ENCODE measurements at regions not wholly inside any gene's neighbourhood (a gene's known extent, or its start where the extent isn't known, plus 50 kb on each side); places are given as distances from the start of the nearest gene placed in this dataset.
A peak's percentile ranks its signal among the peaks of the same experiment; 100 is the strongest.

GRCh38 chr1:29453502-29454240 lies 217.3 kb downstream of the PTPRU start:
- peak; percentile 57 for DNase-seq (ENCODE audit: low read depth, low spot score)

- no peak for DNase-seq (ENCODE audit: low read depth, low spot score)
Observed at GRCh38 chr1:29452463-29453230, 216.3 kb downstream of the PTPRU start.

GRCh38 chr1:29451368-29451892 lies 215.1 kb downstream of the PTPRU start:
- no peak for DNase-seq (ENCODE audit: low read depth, low spot score)

- DNase-seq (ENCODE audit: low read depth, low spot score), result peak; percentile 21
Observed at GRCh38 chr1:29450591-29450990, 214.3 kb downstream of the PTPRU start.

GRCh38 chr1:29448456-29449235 lies 212.3 kb downstream of the PTPRU start:
- no peak for DNase-seq (ENCODE audit: low read depth, low spot score)

- DNase-seq (ENCODE audit: low read depth, low spot score), result no peak
Observed at GRCh38 chr1:29447368-29447767, 211.0 kb downstream of the PTPRU start.

GRCh38 chr1:29444782-29445729 lies 208.7 kb downstream of the PTPRU start:
- no peak for DNase-seq (ENCODE audit: low read depth, low spot score)

GRCh38 chr1:29444081-29444715 lies 207.9 kb downstream of the PTPRU start:
- no peak for DNase-seq (ENCODE audit: low read depth, low spot score)

- no peak for DNase-seq (ENCODE audit: low read depth, low spot score)
Observed at GRCh38 chr1:29441916-29442668, 205.8 kb downstream of the PTPRU start.

GRCh38 chr1:29439615-29440014 lies 203.3 kb downstream of the PTPRU start:
- no peak for DNase-seq (ENCODE audit: low read depth, low spot score)

GRCh38 chr1:29438991-29439390 lies 202.7 kb downstream of the PTPRU start:
- no peak for DNase-seq (ENCODE audit: low read depth, low spot score)

GRCh38 chr1:29437946-29438345 lies 201.6 kb downstream of the PTPRU start:
- no peak for DNase-seq (ENCODE audit: low read depth, low spot score)

GRCh38 chr1:29436181-29436785 lies 200.0 kb downstream of the PTPRU start:
- DNase-seq (ENCODE audit: low read depth, low spot score), result no peak

GRCh38 chr1:29433830-29434229 lies 197.5 kb downstream of the PTPRU start:
- no peak for DNase-seq (ENCODE audit: low read depth, low spot score)

GRCh38 chr1:29431138-29431537 lies 194.8 kb downstream of the PTPRU start:
- DNase-seq (ENCODE audit: low read depth, low spot score), result no peak

- no peak for DNase-seq (ENCODE audit: low read depth, low spot score)
Observed at GRCh38 chr1:29429656-29430055, 193.3 kb downstream of the PTPRU start.

- DNase-seq (ENCODE audit: low read depth, low spot score), result no peak
Observed at GRCh38 chr1:29428997-29429396, 192.7 kb downstream of the PTPRU start.

GRCh38 chr1:29428280-29428615 lies 191.9 kb downstream of the PTPRU start:
- no peak for DNase-seq (ENCODE audit: low read depth, low spot score)

- no peak for DNase-seq (ENCODE audit: low read depth, low spot score)
Observed at GRCh38 chr1:29427614-29428279, 191.4 kb downstream of the PTPRU start.

Data from astrocyte of the hippocampus (primary cell).